ENCODE measurements at regions not wholly inside any gene's neighbourhood (a gene's known extent, or its start where the extent isn't known, plus 50 kb on each side); places are given as distances from the start of the nearest gene placed in this dataset.

- TF ChIP-seq CTCF (IDR thresholded peaks at IDR 0.05; ENCODE audit: low read length) (no peak), EZH2 (IDR thresholded peaks at IDR 0.05; ENCODE audit: borderline replicate concordance, low read length) (no peak)
Measured at GRCh38 chr15:98076021-98076816, 115.7 kb downstream of the ARRDC4 start.
